ENCODE measurements at regions not wholly inside any gene's neighbourhood (a gene's known extent, or its start where the extent isn't known, plus 50 kb on each side); places are given as distances from the start of the nearest gene placed in this dataset.

DNA sequence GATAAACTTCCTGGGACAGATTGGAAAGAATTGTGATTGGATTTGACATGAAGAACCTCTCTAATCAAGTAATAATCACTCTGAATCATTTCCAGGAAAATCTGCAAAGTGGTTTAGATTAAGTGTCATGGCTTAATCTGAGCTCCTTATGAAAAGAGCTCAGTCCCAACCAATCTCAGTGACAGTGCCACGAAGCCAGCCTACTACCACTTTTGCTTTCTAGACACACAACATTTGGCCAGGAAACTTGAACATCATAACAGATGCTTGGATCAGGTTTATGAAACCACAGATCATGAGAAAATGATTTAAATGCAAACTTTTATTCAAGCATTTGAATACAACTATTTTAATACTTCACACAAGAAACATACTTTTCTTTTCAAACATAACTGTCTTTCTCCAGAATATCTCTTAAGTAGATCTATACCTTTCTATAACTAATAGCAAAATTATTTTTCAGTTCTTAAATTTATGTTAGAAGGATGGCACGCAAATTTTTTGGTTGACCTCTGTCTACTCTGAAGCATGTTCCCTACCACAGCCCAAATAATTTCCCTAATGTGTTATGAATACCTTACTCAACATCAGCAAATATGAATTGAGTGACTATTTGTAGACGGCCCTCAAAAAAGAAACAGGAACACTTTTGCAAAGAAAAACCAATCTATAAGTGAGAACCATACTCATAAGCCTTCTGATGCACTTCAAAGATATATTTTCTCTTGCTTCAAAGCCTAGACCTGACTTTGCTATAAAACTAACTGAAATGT lies 495.0 kb upstream of the ZNF385D start:
- ATAC-seq (no peak), DNase-seq (ENCODE audit: missing footprints) (no peak)
- intact Hi-C loops (cut with DNase I): no loop called here

DNA sequence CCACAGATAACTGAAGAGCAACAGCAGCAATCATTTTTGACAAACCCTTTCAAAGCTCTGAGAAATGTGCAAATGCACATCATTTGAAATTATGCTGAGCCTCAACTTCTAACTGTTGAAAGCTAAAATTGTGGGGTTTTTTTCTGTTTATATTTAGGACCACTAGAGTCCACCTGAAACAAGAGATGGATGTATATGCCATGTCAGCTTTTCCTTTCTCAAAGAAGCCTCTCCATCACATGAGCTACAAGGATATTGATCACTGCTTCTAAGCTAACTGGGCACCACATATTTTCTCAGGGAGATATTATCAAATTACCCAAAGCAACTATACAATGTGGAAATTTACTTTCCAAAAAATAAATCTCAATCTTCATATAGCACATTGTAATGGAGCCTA lies 498.6 kb upstream of the ZNF385D start:
- ATAC-seq: no peak
- intact Hi-C loops (cut with DNase I): no loop called here
- no peak for DNase-seq (ENCODE audit: missing footprints)

DNA sequence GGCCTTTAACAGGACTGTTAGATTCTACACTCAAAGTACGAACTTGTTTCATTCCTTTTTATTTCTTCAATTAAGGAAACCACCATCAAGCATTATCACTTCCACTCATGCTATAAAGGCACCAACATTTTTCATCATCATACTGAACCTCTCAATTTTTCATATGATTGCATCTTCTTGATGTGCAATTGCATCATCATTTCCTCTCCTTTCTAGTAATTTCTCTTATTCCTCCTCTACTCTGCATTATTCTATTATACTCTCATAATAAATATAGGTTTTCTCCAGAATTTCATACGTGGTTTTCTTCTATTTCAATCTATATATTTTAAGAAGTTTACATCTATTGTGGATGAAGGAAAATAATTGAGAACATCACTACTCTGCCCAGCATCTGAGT lies 506.2 kb upstream of the ZNF385D start:
- ATAC-seq (no peak), DNase-seq (ENCODE audit: missing footprints) (no peak)
- intact Hi-C loops (cut with DNase I): no loop called here

DNA sequence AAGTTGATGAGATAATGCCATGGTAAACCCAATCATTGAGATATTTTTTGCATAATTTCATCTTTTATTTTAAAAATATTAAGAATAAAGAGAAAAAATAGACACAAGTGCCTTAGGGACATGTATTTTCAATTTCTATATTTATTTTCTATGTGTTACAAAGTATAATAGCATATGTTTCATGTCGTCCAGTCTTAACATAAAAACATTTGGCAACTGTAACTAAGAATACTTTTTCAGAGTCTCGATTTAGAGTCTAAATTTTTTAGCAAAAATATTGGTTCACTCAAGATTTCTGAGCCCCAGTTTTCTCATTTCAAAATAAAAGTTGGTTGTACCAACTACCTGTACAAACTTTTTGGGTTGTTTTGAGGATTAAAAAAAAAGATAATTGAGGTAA lies 511.4 kb upstream of the ZNF385D start:
- ATAC-seq: no peak
- intact Hi-C loops (cut with DNase I): no loop called here
- no peak for DNase-seq (ENCODE audit: missing footprints)

DNA sequence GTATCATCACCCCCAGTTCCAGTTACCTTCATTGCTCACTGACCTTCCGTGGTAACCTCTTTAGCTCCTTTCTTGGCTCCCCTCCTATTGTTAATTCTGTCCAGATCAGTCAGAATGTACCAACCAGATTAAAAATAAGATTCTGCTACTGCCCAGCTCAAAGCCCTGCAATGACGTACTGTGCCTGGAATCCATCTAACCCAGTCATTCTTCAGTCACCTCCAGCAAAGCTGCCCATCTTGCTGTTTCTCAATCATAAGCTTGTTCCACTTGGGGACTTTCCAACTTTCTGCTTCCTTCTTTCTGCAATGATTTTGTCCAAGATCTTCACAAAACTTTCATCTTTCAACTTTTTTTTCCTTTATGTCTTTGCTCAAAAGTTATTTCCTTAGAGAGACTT lies 512.0 kb upstream of the ZNF385D start:
- DNase-seq (ENCODE audit: missing footprints) (no peak), ATAC-seq (no peak)
- intact Hi-C loops (cut with DNase I): no loop called here

DNA sequence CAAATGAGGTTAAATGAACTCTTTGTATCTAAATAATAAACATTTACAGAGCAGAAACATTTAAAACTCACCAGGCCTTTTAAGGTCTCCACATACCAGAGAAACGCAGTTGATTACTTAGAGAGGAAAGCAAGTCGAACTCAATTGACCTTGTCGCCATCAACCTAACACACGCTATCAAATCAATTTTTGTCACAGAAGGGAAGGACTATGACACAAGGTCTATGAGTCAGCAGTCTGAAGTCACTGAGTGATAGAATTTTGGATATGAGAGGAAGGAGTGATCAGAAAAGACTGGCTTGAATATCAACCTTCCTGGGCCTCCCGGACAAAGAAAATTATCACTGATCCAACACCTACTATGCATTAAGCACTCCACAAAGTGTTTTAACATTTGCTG lies 514.4 kb upstream of the ZNF385D start:
- intact Hi-C loops (cut with DNase I): no loop called here
- ATAC-seq (no peak), DNase-seq (ENCODE audit: missing footprints) (no peak)

DNA sequence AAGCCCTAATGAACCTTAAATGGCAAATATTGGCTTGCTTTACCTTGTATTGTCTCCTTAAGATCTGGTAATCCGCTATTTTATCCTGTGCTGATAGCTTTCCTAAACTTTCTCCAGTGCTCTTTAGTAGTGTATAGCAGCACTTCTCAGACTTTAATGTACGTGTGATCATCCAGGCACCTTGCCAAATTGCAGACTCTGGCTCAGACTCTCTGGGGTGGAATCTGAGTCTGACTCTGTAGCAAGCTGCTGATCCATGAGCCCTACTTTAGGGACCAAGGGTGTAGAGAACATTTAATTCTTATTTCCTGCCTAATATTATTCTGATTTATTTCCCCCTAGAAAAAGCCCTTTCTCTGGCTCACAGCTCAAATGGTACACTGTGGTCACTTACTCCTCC lies 518.8 kb upstream of the ZNF385D start:
- ATAC-seq: no peak
- no peak for DNase-seq (ENCODE audit: missing footprints)

DNA sequence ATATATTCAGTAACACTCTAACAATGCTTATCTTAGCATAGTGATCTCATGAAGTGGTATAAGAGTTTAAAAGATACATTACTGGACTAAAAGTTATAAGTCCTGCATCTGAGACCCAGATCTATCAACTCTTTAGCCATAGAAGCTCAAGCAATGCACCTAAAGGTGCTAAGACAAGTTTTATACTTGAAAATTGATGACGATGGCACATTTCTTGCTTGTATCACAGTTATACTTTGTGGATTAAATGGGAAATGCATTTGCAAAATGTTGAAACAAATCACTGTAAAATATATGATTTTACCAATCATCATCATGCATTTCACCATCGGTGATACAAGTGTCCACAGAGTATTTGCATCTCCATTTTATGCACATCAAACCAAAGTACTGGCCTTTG lies 525.3 kb upstream of the ZNF385D start:
- intact Hi-C loops (cut with DNase I): no loop called here
- ATAC-seq (no peak), DNase-seq (ENCODE audit: missing footprints) (no peak)

More for the DNA sequence above, 518.8 kb upstream of the ZNF385D start:
- intact Hi-C loops (cut with DNase I): no loop called here

DNA sequence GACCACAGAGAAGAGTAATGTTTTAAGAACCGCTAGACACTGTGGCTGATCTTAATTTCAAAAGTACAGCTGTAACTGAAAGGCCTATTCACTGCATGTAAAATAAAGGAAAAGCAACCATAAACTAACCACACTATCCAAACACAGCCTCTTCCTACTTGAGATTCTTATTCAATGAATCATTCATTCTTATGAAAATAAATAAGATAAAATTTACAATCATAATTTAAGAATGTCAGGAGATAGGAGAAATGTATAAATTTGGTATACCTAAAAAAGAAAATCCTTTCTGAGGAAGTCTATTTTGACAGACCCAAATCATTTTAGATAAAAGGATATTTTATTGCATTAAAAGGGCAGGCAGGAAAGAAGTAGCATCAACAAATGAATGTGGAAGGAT lies 533.5 kb upstream of the ZNF385D start:
- no peak for ATAC-seq
- intact Hi-C loops (cut with DNase I): no loop called here
- no peak for DNase-seq (ENCODE audit: missing footprints)

DNA sequence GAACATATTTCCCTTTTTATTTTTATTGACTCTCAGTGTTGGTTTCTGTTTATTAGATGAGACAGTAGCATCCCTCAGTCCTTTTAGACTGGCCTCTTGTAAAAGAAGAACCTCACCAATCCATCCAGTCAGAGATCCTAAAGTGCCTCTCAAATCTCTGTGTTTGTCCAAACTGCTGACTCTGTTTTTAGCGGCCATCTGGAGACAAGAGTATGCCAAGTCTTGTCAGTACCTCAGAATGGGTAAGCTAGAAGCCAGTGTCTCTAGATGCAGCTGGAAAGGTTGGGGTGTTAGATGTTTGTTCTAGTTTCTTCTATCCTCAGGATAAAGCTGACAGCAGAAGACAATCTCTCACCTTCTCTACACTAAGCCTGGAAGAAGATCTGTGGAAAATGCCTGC lies 537.7 kb upstream of the ZNF385D start:
- intact Hi-C loops (cut with DNase I): no loop called here
- no peak for DNase-seq (ENCODE audit: missing footprints)
- no peak for ATAC-seq

DNA sequence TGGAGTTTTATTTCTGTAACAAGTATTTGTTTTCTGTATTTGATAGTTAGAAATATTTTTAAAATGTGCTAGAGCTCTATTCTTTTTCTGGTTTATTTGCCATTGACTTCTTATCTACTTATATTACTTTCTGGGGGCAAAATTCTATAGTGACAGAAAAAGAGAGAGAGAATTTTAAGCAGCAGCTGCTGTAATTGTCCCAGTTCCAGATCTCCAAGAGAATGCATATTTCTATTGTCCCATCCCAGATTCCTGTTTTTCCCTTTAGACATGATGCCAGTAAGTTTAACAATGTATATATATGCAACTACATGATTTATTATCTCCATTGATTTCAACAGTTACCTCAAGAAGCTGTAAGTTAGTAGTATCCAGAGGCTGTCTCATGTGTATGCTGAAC lies 541.7 kb upstream of the ZNF385D start:
- ATAC-seq: no peak
- intact Hi-C loops (cut with DNase I): no loop called here
- no peak for DNase-seq (ENCODE audit: missing footprints)

DNA sequence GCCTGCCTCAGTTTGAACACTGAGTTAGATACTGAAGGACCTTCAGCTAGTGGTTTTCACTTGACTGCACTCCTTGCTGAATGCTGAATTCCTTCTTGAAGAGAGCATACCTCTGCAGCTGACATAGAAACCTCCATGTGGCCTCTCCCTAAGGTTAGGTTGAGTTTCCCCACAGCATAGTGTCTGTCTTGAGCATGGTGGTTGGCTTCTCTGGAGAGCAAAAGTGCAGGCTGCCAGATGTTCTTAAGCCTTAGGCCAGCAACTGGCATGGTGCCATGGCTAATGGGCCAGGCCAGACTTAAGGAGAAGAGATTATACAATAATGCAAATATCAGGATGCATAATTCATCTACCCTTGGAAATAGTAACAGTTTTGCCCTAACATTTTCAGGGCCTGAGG lies 545.6 kb upstream of the ZNF385D start:
- no peak for DNase-seq (ENCODE audit: missing footprints)
- ATAC-seq: no peak
- intact Hi-C loops (cut with DNase I): no loop called here

DNA sequence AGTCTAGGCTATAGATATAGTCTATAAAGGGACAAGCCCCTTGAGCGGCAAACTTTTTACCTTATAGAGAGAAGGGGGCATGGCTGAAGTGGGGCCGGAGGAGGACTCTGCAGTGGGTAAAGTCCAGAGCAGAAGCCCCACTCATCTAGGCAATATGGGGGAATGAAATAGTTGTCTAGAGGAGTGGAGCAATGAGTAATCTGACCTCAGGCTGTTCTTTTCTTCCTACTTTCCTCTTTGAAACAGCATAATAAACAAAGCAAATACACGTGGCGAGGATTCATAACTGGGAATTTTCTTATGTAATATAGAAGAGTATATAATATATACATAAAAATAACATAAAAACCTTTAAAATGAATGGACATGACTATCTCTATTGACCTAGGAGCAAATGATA lies 546.4 kb upstream of the ZNF385D start:
- intact Hi-C loops (cut with DNase I): no loop called here
- DNase-seq (ENCODE audit: missing footprints) (no peak), ATAC-seq (no peak)

DNA sequence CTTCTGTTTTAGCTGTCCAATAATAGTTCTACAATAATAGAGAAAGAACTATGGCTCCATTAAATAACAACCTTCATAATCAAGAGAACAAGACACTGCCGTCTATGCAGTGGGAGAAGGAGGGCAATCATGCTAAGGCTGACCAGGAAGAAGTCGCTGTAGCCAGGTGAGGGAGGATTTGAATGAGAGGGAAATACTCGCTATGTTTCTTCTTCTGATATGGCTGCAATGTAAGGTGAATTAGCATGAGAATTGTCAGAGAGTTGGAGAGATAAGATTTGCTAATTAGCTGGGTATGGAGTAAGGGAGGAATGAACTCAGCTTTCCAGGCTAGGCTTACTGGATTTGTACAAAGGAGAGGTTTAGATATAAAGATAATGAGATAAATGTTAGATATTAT lies 555.4 kb upstream of the ZNF385D start:
- no peak for ATAC-seq
- DNase-seq (ENCODE audit: missing footprints): no peak
- intact Hi-C loops (cut with DNase I): no loop called here

DNA sequence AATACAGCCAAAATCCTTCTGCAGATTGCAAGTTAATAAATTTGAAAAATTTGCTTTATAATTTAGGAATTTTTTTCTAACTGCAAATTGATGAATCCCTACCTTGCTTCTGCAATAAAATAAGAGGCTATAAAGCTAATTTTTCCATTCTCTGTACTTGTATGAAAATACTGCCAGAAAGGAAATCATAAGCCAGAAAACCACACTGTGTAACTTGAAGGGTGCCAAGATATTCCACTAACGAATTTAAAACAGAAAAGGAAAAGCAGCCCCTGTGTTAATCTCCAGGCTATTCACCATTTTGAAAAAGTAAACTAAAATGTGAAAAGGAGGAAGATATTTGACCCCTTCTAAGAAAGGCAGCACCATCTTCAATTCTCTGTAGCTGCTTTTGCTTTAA lies 557.9 kb upstream of the ZNF385D start:
- intact Hi-C loops (cut with DNase I): no loop called here
- ATAC-seq (no peak), DNase-seq (ENCODE audit: missing footprints) (no peak)

DNA sequence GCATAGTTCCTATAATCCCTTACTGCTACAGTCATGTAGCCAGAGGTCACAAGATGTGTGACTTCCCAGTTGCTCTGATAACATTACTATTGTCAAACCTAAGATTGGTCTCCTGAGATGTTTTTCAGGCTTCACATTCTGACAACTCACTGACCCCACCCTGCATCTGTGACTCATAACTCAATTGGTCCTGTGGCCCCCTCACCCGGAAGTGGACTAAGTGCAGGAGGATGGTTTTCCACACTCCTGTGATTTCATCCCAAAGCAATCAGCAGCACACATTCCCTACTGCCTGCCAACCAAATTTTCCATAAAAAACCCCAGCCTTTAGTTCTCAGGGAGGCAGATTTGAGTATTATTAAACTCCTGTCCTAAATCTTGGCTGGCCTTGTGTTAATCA lies 564.9 kb upstream of the ZNF385D start:
- DNase-seq (ENCODE audit: missing footprints): no peak
- intact Hi-C loops (cut with DNase I): no loop called here
- no peak for ATAC-seq

DNA sequence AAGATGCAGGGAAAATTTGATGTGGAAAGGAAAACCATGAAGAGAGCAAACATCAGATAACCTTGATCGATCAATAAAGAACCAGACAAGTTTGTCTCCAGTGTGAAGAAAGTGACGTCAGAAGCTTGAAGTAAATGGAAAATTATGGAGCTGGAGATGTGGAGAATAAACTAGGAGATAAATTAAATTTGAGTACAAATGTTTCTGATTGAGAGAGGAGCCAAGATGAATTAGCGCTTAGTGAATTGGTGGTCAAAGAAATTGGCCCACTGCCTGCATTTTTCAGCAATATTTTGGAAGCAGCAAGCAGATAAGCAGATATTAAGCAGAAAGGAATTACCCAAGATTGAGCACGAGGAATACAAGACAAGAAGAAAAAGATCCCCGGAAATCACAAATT lies 567.3 kb upstream of the ZNF385D start:
- ATAC-seq (no peak), DNase-seq (ENCODE audit: missing footprints) (no peak)
- intact Hi-C loops (cut with DNase I): no loop called here

DNA sequence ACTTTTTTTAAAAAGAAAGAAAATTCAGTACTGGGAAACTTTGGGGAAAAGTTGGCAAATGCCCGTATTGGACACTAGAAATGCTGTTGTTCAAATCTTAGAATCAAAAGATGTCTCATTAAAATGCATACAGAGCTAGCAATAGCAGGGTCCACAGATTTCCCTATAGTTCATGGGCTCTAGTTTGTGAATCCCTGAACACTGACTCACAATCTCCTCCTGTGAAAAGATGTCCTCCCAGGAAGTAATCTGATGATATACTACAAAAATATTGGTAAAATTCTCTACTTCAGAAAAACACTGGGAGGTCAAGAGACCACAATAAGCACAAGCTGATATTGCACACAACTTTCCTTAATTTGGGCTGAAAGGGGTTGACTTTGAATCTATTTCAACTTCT lies 568.4 kb upstream of the ZNF385D start:
- ATAC-seq (no peak), DNase-seq (ENCODE audit: missing footprints) (no peak)
- intact Hi-C loops (cut with DNase I): no loop called here

DNA sequence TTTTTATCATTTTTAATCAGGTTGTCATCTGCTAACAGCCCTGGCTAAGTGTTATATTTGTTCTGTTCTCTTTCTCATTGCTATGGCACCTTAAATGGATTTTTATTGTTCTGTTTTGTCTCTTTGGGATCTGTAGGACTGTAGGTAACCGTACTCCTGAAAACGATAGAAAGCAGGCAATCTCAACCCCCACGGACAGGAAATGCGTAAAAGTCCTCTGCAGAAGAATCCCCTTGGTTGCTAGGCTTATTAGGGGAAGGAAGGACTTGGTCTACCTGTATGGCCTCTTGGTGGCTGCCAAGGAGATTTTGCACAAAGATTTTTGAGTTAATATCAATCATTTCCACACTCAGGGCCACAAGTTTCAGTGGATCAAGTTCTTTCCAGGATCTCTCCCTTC lies 571.9 kb upstream of the ZNF385D start:
- DNase-seq (ENCODE audit: missing footprints) (no peak), ATAC-seq (no peak)
- intact Hi-C loops (cut with DNase I): no loop called here

DNA sequence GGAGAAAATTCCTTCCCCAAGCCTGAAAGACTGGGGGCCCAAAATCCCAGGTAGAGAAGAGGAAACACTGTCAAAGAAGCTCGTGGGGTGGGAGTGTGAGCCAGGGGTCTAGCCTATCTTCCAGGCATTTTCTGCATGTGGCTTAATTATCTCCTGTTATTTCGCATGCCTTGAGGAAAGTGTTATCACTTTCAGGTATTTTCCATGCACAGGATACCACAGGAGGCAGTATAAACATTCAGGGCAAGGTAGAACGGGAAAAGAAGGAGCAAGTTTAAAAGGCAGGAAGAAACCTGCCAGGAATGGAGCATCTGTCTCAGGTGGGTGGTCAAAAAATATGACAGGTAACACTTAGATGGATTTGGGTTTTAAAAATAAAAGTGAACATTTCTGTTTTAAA lies 575.3 kb upstream of the ZNF385D start:
- DNase-seq (ENCODE audit: missing footprints) (no peak), ATAC-seq (no peak)
- intact Hi-C loops (cut with DNase I): no loop called here

DNA sequence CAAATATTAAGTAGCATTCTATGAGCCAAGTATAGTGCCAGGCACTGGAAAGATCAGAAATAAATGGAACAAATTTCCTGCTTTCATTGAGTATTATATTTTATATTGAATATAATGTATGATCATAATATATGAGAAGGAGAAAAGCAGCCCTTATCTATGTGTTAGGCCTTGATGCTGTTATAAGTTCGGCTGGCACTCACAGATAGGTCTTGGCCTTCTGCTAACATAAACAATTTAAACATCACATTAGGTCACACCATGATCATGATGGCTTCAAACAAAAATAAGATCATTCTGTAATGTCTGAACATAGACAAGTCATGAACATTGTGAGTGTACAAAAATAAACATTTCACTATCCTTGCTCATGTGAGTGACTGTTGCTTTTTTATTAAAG lies 584.0 kb upstream of the ZNF385D start:
- ATAC-seq (no peak), DNase-seq (ENCODE audit: missing footprints) (no peak)
- intact Hi-C loops (cut with DNase I): no loop called here
